ENCODE measurements at regions not wholly inside any gene's neighbourhood (a gene's known extent, or its start where the extent isn't known, plus 50 kb on each side); places are given as distances from the start of the nearest gene placed in this dataset.

GRCh38 chr2:100194951-100195350, 52.6 kb upstream of the AFF3 start:
- Histone ChIP-seq H3K9ac (ENCODE audit: low read depth, low read length) (no peak overlapping the region), H3K18ac (ENCODE audit: low read depth, low read length) (no peak overlapping the region), H4K8ac (ENCODE audit: low read depth in 2 of 2, low read length in 2 of 2) (no peak overlapping the region), H3K4me1 (ENCODE audit: control insufficient read depth, insufficient read depth, low read length) (peaks cover 18% of the 10 kb centered on the region), H3K4ac (ENCODE audit: low read depth, low read length) (no peak overlapping the region), H4K91ac (ENCODE audit: insufficient read depth, low read depth, low read length) (no peak overlapping the region), H2BK20ac (ENCODE audit: low read depth, low read length) (no peak overlapping the region), H3K14ac (replicated peaks; ENCODE audit: low read depth, low read length) (no peak overlapping the region), H2BK15ac (ENCODE audit: low read depth, low read length) (no peak overlapping the region), H3K9me3 (ENCODE audit: control insufficient read depth, insufficient read depth, low read length) (no peaks in the 10 kb centered on the region), H4K5ac (ENCODE audit: low read depth, low read length) (no peak overlapping the region), H3K56ac (ENCODE audit: extremely low read depth, insufficient read depth, low read length) (no peak overlapping the region), H3K36me3 (ENCODE audit: control insufficient read depth, insufficient read depth, low read length) (no peaks in the 10 kb centered on the region), H2AK5ac (ENCODE audit: low read depth, low read length) (no peak overlapping the region), H2AFZ (replicated peaks; ENCODE audit: low read length, poor library complexity) (peak overlapping the region; percentile 56), H2AK9ac (replicated peaks; ENCODE audit: low read depth, low read length, poor library complexity) (no peak overlapping the region), H3K27me3 (ENCODE audit: control insufficient read depth, insufficient read depth, low read length) (no peaks in the 10 kb centered on the region), H3K23ac (ENCODE audit: low read depth, low read length) (no peak overlapping the region), H4K20me1 (ENCODE audit: insufficient read depth, low read length) (no peaks in the 10 kb centered on the region), H3K9me1 (ENCODE audit: insufficient read depth, low read length) (peaks cover 3% of the 10 kb centered on the region; the same call in 1 of the 2 replicates), H2BK5ac (ENCODE audit: low read depth, low read length, poor library complexity, severe bottlenecking) (no peak overlapping the region), H2BK120ac (ENCODE audit: low read depth, low read length) (no peak overlapping the region), H3K27ac (ENCODE audit: insufficient read depth, low read length) (no peak overlapping the region), H3K79me1 (ENCODE audit: low read depth in 1 of 2, low read length in 2 of 2) (no peaks in the 10 kb centered on the region), H3K4me3 (ENCODE audit: insufficient read depth, low read depth, low read length) (no peak overlapping the region), H3K4me2 (ENCODE audit: low read depth, low read length) (no peak overlapping the region)
- dilution Hi-C loops (cut with HindIII; ENCODE audit: low sequenced_read_pairs, unreplicated experiment): no loop called here
- no CpG with 5 or more reads among the region's 3 CpGs for WGBS, 2 experiments (ENCODE audit: extremely low coverage in 2 of 2, insufficient read length in 1 of 2)
- DNase-seq (no peak), ATAC-seq (ENCODE audit: low read depth) (no peak)
- no TSS peak for BruUV-seq (replicated peaks)
- ChIA-PET CTCF (no interaction called here), POLR2A (ENCODE audit: unreplicated experiment) (no interaction called here)
- intact Hi-C loops (cut with micrococcal nuclease): no loop called here
- no peak for TF ChIP-seq MAFK (IDR thresholded peaks at IDR 0.05; ENCODE audit: low read depth, low read length)
- TF ChIP-seq CEBPB (IDR thresholded peaks at IDR 0.05; ENCODE audit: low read depth, low read length): 0 out of 2 replicates have a peak, but pooled peaks have one; percentile 7
- in situ Hi-C loops (cut with MboI; ENCODE audit: low sequenced_read_pairs): no loop called here

All from IMR-90 (cell line).